Kasumi-1 (cell line): ENCODE measurements at regions not wholly inside any gene's neighbourhood (a gene's known extent, or its start where the extent isn't known, plus 50 kb on each side); places are given as distances from the start of the nearest gene placed in this dataset.
"Not testable (repeated sequence)": the region's sequence is repeated elsewhere in the genome, so short reads cannot be mapped to it uniquely, and the experiment has no call there.

Experiments used
- DNase-seq, 2 experiments: peaks; one replicate each; lab custom pipeline; 2025; lab: John Stamatoyannopoulos, UW

DNA sequence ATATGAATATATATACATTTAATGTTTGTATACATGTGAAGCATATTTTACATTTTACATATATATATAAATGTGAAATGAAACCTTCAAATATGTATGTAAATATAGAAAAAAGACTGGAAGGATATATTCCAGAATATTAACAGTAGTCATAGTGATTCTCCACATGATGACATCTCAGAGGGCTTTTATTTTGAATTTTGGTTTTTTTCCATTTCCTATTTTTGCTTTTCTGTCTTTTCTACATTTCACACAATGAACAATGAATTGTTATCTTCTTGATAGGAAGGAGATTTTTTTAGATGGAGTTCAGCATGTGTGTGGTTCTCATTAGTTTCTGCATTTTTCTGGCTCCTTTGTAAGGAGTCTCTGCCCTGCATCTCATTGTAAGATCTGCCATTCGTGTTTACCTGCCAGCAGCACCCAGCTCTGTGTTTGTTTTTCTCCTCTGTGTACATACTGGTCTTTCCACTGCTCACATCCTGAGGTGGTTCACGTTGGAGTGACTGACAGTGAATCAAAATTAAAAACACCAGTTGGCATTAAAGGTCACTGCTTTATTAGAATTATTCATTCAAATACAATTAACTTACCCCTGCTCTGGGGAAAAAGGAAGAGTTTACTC is 425.3 kb upstream of the MDFIC2 start:
- no peak for DNase-seq

DNA sequence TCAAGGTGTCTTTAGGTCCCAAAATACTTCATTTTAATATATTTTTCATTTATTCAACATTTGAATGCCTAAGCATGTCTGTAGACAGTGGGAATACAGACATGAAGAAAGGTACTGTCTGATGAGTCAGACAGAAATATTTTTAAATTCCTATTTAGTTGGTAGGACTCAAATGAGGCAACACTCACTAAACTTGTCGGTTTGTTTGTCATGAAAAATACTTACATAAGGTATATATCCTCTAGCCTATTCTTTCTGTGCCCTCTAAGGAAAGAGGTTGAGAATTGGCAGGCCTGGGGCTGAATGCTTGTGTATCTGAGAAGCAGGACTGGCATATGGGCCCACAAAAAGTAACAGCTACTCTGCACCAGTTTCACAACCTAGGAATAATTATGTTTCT is 423.6 kb upstream of the MDFIC2 start:
- DNase-seq, result no peak

DNA sequence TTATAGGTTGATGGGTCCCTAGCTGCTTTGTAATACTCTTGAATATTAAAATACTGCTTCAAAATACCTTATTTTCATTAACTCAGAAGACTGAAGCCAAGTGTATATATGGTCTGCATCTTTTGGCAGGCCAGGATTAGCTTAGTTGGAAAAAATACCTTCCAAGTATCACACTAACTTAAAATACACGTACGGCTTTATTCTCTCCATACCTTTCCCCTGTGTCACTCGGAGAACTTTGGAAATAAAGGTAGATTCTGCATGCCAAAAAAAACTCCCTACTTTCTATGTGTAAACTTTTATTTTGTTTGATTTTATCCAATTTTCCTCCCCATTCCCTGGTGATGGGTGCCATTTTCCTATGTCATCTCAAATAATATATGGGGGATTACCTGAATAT is 422.3 kb upstream of the MDFIC2 start:
- no peak for DNase-seq

DNA sequence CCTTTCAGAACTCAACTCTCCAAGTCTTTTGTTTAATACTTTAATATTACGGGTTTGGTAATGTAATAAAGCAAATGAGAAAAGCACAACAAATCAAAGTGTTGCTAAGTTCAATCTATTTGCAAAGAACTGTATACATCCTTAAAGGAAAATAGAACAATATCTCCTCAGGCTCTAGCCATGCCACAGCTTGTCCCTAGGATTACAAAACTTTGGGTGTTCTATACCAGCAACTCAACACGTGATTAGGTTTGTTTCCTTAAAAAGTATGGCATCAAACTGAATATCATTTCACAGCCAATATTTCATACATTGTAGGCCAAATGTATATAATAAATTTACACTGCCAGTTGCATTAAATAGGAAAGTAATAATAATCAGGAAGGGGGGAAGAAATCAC is 418.6 kb upstream of the MDFIC2 start:
- DNase-seq, result no peak

- no peak for DNase-seq
Measured at GRCh38 chr3:70729845-70730244, 417.4 kb upstream of the MDFIC2 start.

- DNase-seq, result no peak
Measured at GRCh38 chr3:70728311-70728710, 415.9 kb upstream of the MDFIC2 start.

DNA sequence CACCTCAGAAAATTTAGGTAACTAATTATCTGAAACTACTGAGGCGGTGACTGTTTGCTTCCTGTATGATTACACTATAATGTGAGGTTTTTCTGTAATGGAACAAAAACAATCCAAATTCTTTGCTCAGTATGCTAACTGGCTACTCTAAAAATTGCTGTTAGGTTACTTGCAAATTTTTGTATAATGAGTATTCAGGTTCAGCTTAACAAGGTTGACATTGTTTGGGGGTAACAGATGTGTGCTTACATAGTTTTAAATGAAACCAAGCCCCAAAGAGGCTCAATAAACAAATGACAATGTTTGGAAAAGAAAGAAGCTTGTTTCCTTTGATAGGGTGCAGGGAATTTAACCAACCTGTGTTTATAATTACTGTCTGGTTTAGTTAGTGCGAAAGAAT is 414.5 kb upstream of the MDFIC2 start:
- no peak for DNase-seq

DNA sequence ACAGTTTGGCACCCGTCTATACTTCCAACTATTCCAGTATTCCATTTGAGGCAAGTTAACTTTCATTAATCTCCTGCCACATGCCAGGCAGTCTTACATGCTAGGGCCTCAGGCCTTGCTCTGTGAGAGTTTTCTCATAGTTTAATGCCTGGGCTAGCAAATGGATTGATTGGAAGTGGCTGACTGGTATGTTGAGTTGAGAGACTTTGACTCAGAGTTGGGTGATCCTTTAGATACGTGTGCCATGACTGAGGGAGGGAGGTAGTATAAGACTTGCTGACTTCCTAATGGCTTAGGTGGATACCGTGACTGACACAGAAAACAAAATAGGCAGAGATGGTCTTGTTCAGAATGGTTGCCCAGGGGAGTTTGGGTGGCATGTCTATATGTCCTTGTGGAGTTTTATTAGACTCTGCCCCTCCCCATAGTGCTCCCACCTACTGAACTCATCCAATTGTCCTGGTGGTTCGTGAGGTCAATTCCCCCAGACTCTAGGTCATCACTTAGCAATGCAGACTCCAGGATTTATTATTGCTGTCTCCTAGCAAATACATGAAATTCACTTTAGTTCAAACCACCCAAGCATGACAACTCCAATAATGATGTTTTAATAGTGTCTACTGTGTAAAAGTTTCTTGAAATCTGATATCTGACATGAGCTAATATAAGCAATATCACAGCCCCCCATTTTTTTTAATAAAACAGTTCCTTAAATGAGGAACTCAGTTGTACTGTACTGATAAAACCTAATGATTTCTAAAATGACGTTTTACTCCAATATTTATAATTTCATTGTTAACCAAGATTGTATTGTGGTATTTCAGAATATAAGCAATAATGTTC is 413.9 kb upstream of the MDFIC2 start:
- no peak for DNase-seq

DNA sequence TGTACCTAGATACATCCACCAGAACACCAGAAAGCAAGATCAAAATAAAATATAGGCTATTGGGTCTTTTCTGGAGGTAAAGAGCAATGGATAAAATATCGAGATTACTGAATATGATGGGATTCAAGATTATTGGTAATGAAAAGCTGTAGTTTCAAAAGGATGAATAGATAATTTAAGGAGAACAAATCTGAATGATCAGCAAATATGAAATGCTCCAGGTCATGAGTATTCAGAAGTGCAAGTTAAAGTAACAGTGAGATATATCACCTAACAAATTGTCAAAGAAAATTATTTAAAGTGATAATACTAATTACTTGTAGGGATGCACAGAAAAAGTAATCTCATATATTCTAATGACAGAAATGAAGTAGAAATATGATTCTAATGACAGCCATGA is 409.6 kb upstream of the MDFIC2 start:
- no peak for DNase-seq

DNA sequence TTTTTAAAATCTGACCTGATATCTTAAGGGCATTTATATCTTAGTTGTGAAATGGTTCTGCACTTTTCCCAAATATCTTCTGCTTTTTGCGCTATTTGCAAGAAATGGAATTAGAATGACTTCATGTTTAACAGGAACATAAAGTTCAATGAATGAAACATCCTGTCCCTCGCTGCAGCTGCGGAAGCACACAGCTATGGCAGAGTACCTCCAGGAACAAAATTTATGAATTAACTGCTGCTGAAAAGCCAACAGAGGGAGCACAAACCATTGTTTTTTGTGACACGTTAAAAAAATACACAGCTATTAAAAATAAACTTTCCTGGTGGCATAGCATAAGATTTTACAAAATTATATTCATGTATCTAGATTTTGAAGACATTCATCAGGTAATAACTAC is 404.4 kb upstream of the MDFIC2 start:
- DNase-seq, result peak; percentile 30 to 63

GRCh38 chr3:70712449-70713082 is 400.1 kb upstream of the MDFIC2 start:
- DNase-seq, result no peak

DNA sequence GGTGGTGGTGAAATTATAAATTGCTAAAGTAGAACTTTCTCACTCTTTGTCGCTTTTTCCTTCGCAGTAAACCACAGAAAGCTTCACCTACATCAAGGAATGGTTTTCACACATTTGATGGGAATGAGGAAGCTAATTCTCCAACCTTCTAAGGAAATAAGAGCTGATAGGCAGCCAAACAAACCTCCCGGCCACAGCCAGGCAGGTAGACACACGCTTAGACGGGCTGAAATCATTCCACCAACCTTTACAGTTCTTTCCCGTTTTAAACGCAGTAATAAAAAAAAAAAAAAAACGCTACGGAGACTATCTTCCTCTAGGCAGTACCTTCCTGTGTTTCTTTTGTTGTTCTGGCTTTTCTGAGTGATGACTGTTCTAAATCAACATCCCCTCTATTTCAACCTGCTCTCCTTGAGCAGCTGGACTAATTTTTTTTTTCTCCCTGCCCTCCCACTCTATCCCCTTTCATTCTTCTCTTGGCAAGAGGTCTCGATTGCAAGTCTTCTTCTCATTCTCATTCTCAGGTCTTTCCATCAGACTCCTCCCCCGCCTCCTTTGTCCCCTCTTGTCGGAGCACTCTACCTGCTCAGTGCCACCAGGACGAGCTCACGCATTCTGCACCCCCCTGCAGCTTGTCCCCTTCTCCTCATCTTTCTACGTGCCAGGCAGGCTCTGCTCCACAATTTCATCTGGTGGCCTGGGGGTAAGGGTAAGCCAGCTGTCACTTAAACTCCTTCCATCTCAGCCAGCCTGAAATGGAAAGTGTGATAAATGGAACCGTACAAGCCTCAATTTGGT is 391.1 kb upstream of the MDFIC2 start:
- DNase-seq, result no peak

GRCh38 chr3:70702132-70702531 is 389.7 kb upstream of the MDFIC2 start:
- no peak for DNase-seq

DNA sequence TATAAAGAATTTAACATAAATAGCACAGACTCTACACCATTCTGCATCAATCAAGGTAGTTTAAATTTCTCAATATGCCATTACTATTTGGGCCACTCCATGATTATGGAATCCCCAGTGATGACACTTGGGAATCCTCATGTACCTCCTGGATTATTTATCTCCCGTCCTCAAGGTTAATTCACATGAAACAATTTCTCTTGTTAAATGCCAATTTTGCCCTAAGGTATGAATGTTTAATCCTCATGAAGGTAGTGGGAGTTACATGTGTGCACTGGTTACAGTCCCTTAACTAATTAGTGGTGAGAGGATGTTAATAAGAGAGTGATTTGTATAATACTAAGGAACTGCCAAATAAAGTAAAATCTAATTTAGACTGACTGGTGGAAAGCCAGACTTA is 372.3 kb upstream of the MDFIC2 start:
- DNase-seq, result no peak

GRCh38 chr3:70675810-70676209 is 363.4 kb upstream of the MDFIC2 start:
- not testable (repeated sequence) for DNase-seq

- no peak for DNase-seq
Measured at GRCh38 chr3:70658513-70659310, 346.3 kb upstream of the MDFIC2 start.

DNA sequence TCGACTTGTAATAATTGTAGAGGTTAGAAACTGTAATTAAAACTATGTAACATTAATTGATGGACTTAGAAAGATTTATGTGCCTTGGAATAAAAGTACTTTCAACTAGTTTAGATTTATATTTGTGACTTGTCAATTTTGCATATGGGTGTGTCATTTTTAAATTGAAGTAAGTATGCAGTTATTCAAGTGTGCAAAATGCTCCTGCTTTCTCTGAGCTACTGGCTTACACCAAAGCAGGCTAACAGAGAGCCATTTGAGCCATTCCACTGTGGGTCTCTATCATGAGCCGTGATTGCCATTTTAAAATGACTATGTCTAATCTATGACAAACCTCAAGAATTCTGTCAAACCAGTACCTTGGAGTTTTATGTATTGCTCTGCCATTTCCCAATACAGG is 345.0 kb upstream of the MDFIC2 start:
- DNase-seq, result no peak

GRCh38 chr3:70647823-70648222 is 335.4 kb upstream of the MDFIC2 start:
- DNase-seq, result no peak

DNA sequence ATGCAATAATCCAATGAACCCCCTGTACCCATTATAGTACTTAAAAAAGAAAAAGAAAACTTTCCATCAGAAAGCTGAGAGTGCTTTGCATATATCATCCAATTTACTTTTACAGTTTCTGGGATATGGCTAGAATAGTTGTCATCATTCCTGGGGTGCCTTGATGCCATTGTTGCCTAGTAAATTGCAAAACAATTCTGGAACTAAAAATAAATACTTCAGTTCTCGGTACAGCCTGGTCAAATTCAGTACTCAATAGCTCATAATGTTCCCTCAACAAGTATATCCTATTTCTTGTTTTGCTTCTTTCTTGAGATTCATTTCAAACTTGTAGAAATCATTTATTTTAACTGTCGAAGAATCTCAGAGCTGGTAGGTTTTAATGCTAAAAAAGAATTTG is 334.7 kb upstream of the MDFIC2 start:
- no peak for DNase-seq

DNA sequence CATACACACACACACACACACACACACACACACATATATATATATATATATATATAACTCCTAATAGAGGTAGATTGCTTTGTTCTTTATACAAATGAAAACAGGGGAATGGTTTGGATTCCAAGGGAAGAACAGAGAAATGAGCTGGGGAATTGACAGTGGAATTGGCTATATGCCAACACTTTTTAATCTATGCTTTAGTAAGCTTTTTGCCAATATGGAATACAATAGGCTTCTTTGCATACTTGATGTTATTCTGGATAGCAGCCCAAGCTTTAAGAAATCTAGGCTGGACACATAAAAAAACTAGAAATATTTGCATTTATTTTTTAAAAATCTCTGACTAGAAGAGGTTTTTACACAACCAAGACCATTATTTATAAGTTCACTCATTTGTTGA is 334.2 kb upstream of the MDFIC2 start:
- DNase-seq, result no peak

DNA sequence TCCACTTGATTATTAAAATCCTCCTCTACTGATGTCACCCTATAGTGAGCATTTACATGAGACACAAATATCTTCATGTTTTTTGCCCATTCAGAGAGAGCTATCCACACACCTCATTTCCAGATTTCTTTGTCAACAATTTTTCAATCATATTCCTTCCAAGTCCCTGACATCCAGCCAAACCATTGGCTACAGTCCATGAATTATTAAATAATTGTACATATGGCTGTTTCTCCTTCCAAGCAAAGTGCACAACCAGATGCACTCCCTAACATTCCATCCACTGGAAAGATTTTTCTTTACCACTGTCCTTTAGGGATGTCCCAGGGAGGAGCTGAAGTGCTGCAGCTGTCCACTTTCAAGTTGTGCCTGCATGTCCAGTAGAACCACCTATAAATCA is 328.0 kb upstream of the MDFIC2 start:
- DNase-seq, result no peak

DNA sequence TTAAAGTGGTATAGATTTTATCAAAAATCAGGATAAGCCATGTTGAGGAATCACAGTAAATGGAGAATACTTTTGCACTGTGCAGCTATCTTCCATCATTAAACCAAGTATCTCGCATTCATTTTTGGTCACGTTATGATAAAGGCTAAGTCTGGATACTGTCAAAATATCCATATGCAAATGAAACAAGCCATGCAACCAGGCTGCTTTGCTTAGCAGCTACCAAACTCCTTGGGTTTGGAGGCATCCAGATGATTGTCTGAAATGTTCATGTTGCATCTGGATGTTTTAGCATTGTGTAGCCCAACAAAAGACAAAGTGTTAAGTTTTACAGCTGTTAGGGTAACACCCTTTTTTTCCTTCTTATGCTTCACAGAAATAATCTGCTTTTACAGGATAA is 322.9 kb upstream of the MDFIC2 start:
- no peak for DNase-seq
